ENCODE measurements at regions not wholly inside any gene's neighbourhood (a gene's known extent, or its start where the extent isn't known, plus 50 kb on each side); places are given as distances from the start of the nearest gene placed in this dataset.

GRCh38 chr12:67498991-67499390, 149.6 kb upstream of the DYRK2 start:
- no peak for TF ChIP-seq ZNF274 (IDR thresholded peaks at IDR 0.05; ENCODE audit: low read depth, low read length)
- no peak for TF ChIP-seq SUZ12 (IDR thresholded peaks at IDR 0.05; ENCODE audit: extremely low read depth, insufficient read depth, insufficient read length)
- no peak for TF ChIP-seq YY1 (IDR thresholded peaks at IDR 0.05; ENCODE audit: insufficient read depth, insufficient read length)
- no peaks in the 10 kb centered on the region for H3K36me3 ChIP-seq (ENCODE audit: insufficient read depth, insufficient read length, low read length)
- no peaks in the 10 kb centered on the region for H3K4me1 ChIP-seq (ENCODE audit: insufficient read depth, insufficient read length)
- no peak for DNase-seq (ENCODE audit: low read depth, low spot score)
- H3K9ac ChIP-seq (ENCODE audit: insufficient read length, low read depth): no peak overlapping the region
- no peaks in the 10 kb centered on the region for H3K27me3 ChIP-seq (ENCODE audit: insufficient read depth, insufficient read length)
- no peaks in the 10 kb centered on the region for H3K9me3 ChIP-seq (ENCODE audit: insufficient read depth, low read length)
- no peak overlapping the region for H3K4me3 ChIP-seq (ENCODE audit: insufficient read length, low read depth)

- H3K27me3 ChIP-seq (ENCODE audit: insufficient read depth, insufficient read length): no peaks in the 10 kb centered on the region
- H3K4me1 ChIP-seq (ENCODE audit: insufficient read depth, insufficient read length): no peaks in the 10 kb centered on the region
- TF ChIP-seq ZNF274 (IDR thresholded peaks at IDR 0.05; ENCODE audit: low read depth, low read length): no peak
- no peak for TF ChIP-seq SUZ12 (IDR thresholded peaks at IDR 0.05; ENCODE audit: extremely low read depth, insufficient read depth, insufficient read length)
- no peak for TF ChIP-seq YY1 (IDR thresholded peaks at IDR 0.05; ENCODE audit: insufficient read depth, insufficient read length)
- no peaks in the 10 kb centered on the region for H3K36me3 ChIP-seq (ENCODE audit: insufficient read depth, insufficient read length, low read length)
- no peak overlapping the region for H3K4me3 ChIP-seq (ENCODE audit: insufficient read length, low read depth)
- no peaks in the 10 kb centered on the region for H3K9me3 ChIP-seq (ENCODE audit: insufficient read depth, low read length)
- H3K9ac ChIP-seq (ENCODE audit: insufficient read length, low read depth): no peak overlapping the region
- no peak for DNase-seq (ENCODE audit: low read depth, low spot score)
Observed at GRCh38 chr12:67501362-67501761, 147.2 kb upstream of the DYRK2 start.

GRCh38 chr12:67504026-67504425, 144.5 kb upstream of the DYRK2 start:
- Histone ChIP-seq H3K4me1 (ENCODE audit: insufficient read depth, insufficient read length) (no peaks in the 10 kb centered on the region), H3K4me3 (ENCODE audit: insufficient read length, low read depth) (no peak overlapping the region), H3K27me3 (ENCODE audit: insufficient read depth, insufficient read length) (no peaks in the 10 kb centered on the region), H3K9me3 (ENCODE audit: insufficient read depth, low read length) (peaks cover 6% of the 10 kb centered on the region; the same call in 1 of the 2 replicates), H3K36me3 (ENCODE audit: insufficient read depth, insufficient read length, low read length) (no peaks in the 10 kb centered on the region), H3K9ac (ENCODE audit: insufficient read length, low read depth) (no peak overlapping the region)
- TF ChIP-seq YY1 (IDR thresholded peaks at IDR 0.05; ENCODE audit: insufficient read depth, insufficient read length): no peak
- no peak for TF ChIP-seq SUZ12 (IDR thresholded peaks at IDR 0.05; ENCODE audit: extremely low read depth, insufficient read depth, insufficient read length)
- TF ChIP-seq ZNF274 (IDR thresholded peaks at IDR 0.05; ENCODE audit: low read depth, low read length): no peak
- no peak for DNase-seq (ENCODE audit: low read depth, low spot score)

- Histone ChIP-seq H3K4me3 (ENCODE audit: insufficient read length, low read depth) (no peak overlapping the region), H3K9me3 (ENCODE audit: insufficient read depth, low read length) (peaks cover 6% of the 10 kb centered on the region; the same call in 1 of the 2 replicates), H3K36me3 (ENCODE audit: insufficient read depth, insufficient read length, low read length) (no peaks in the 10 kb centered on the region), H3K9ac (ENCODE audit: insufficient read length, low read depth) (no peak overlapping the region), H3K4me1 (ENCODE audit: insufficient read depth, insufficient read length) (no peaks in the 10 kb centered on the region), H3K27me3 (ENCODE audit: insufficient read depth, insufficient read length) (no peaks in the 10 kb centered on the region)
- peak; percentile 57 for DNase-seq (ENCODE audit: low read depth, low spot score)
- no peak for TF ChIP-seq ZNF274 (IDR thresholded peaks at IDR 0.05; ENCODE audit: low read depth, low read length)
- no peak for TF ChIP-seq SUZ12 (IDR thresholded peaks at IDR 0.05; ENCODE audit: extremely low read depth, insufficient read depth, insufficient read length)
- TF ChIP-seq YY1 (IDR thresholded peaks at IDR 0.05; ENCODE audit: insufficient read depth, insufficient read length): no peak
Observed at GRCh38 chr12:67506739-67507138, 141.8 kb upstream of the DYRK2 start.

GRCh38 chr12:67508830-67509229, 139.7 kb upstream of the DYRK2 start:
- Histone ChIP-seq H3K9ac (ENCODE audit: insufficient read length, low read depth) (no peak overlapping the region), H3K4me3 (ENCODE audit: insufficient read length, low read depth) (no peak overlapping the region), H3K36me3 (ENCODE audit: insufficient read depth, insufficient read length, low read length) (no peaks in the 10 kb centered on the region), H3K4me1 (ENCODE audit: insufficient read depth, insufficient read length) (no peaks in the 10 kb centered on the region), H3K9me3 (ENCODE audit: insufficient read depth, low read length) (peaks cover 6% of the 10 kb centered on the region; the same call in 1 of the 2 replicates), H3K27me3 (ENCODE audit: insufficient read depth, insufficient read length) (no peaks in the 10 kb centered on the region)
- DNase-seq (ENCODE audit: low read depth, low spot score): no peak
- TF ChIP-seq YY1 (IDR thresholded peaks at IDR 0.05; ENCODE audit: insufficient read depth, insufficient read length) (no peak), ZNF274 (IDR thresholded peaks at IDR 0.05; ENCODE audit: low read depth, low read length) (no peak), SUZ12 (IDR thresholded peaks at IDR 0.05; ENCODE audit: extremely low read depth, insufficient read depth, insufficient read length) (no peak)

GRCh38 chr12:67509666-67510386, 138.7 kb upstream of the DYRK2 start:
- Histone ChIP-seq H3K4me1 (ENCODE audit: insufficient read depth, insufficient read length) (no peaks in the 10 kb centered on the region), H3K9me3 (ENCODE audit: insufficient read depth, low read length) (peaks cover 6% of the 10 kb centered on the region; the same call in 1 of the 2 replicates), H3K9ac (ENCODE audit: insufficient read length, low read depth) (no peak overlapping the region), H3K27me3 (ENCODE audit: insufficient read depth, insufficient read length) (no peaks in the 10 kb centered on the region), H3K36me3 (ENCODE audit: insufficient read depth, insufficient read length, low read length) (no peaks in the 10 kb centered on the region), H3K4me3 (ENCODE audit: insufficient read length, low read depth) (no peak overlapping the region)
- DNase-seq (ENCODE audit: low read depth, low spot score): no peak
- TF ChIP-seq SUZ12 (IDR thresholded peaks at IDR 0.05; ENCODE audit: extremely low read depth, insufficient read depth, insufficient read length) (no peak), ZNF274 (IDR thresholded peaks at IDR 0.05; ENCODE audit: low read depth, low read length) (no peak), YY1 (IDR thresholded peaks at IDR 0.05; ENCODE audit: insufficient read depth, insufficient read length) (no peak)

GRCh38 chr12:67512061-67512460, 136.5 kb upstream of the DYRK2 start:
- no peaks in the 10 kb centered on the region for H3K4me1 ChIP-seq (ENCODE audit: insufficient read depth, insufficient read length)
- DNase-seq (ENCODE audit: low read depth, low spot score): no peak
- H3K9ac ChIP-seq (ENCODE audit: insufficient read length, low read depth): no peak overlapping the region
- H3K27me3 ChIP-seq (ENCODE audit: insufficient read depth, insufficient read length): peaks cover under 1% of the 10 kb centered on the region
- H3K9me3 ChIP-seq (ENCODE audit: insufficient read depth, low read length): peaks cover 6% of the 10 kb centered on the region; the same call in 1 of the 2 replicates
- no peak overlapping the region for H3K4me3 ChIP-seq (ENCODE audit: insufficient read length, low read depth)
- TF ChIP-seq YY1 (IDR thresholded peaks at IDR 0.05; ENCODE audit: insufficient read depth, insufficient read length) (no peak), ZNF274 (IDR thresholded peaks at IDR 0.05; ENCODE audit: low read depth, low read length) (no peak), SUZ12 (IDR thresholded peaks at IDR 0.05; ENCODE audit: extremely low read depth, insufficient read depth, insufficient read length) (no peak)
- H3K36me3 ChIP-seq (ENCODE audit: insufficient read depth, insufficient read length, low read length): no peaks in the 10 kb centered on the region
